GM12865 (cell line): ENCODE measurements at regions not wholly inside any gene's neighbourhood (a gene's known extent, or its start where the extent isn't known, plus 50 kb on each side); places are given as distances from the start of the nearest gene placed in this dataset.
"Not testable (repeated sequence)": the region's sequence is repeated elsewhere in the genome, so short reads cannot be mapped to it uniquely, and the experiment has no call there.

Experiments used
- DNase-seq: peaks from one replicate; pipeline ENCODE4 v3.0.0; 2010; ENCODE audit warnings: low read depth
- H3K4me3 ChIP-seq: 2 replicates; pipeline ENCODE4 v1.5.1; 2011; ENCODE audit warnings: mild to moderate bottlenecking, low read depth, low read length, control low read depth
- TF ChIP-seq, protein P1 (sequence below): IDR thresholded peaks from 2 replicates; pipeline ENCODE4 v1.5.1; 2011; ENCODE audit warnings: low read length, control low read depth, low read depth, inconsistent platforms; ENCODE audit not compliant: insufficient read depth; ENCODE audit errors: missing control alignments

GRCh38 chr18:35890323-35890722 is 82.2 kb upstream of the RMP24 start:
- TF ChIP-seq, protein P1, sequence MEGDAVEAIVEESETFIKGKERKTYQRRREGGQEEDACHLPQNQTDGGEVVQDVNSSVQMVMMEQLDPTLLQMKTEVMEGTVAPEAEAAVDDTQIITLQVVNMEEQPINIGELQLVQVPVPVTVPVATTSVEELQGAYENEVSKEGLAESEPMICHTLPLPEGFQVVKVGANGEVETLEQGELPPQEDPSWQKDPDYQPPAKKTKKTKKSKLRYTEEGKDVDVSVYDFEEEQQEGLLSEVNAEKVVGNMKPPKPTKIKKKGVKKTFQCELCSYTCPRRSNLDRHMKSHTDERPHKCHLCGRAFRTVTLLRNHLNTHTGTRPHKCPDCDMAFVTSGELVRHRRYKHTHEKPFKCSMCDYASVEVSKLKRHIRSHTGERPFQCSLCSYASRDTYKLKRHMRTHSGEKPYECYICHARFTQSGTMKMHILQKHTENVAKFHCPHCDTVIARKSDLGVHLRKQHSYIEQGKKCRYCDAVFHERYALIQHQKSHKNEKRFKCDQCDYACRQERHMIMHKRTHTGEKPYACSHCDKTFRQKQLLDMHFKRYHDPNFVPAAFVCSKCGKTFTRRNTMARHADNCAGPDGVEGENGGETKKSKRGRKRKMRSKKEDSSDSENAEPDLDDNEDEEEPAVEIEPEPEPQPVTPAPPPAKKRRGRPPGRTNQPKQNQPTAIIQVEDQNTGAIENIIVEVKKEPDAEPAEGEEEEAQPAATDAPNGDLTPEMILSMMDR: no peak
- H3K4me3 ChIP-seq: no peak overlapping the region
- DNase-seq: no peak

DNA sequence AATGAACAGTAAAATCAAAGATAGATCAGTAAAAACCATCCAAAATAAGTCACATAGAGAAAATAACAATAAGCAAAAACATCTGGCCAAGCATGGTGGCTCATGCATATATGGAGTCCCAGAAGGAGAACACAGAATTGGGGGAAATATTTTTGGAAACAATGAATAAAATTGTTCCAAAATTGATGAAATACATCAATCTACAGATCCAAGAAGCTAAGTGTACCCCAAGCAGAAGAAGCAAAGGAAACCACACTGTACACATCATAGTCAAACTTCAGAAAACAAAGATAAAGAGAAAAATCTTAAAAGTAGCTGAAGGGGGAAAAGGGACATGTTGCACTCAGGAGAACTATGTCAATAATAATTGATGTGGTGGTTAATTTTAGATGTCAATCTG is 80.4 kb upstream of the RMP24 start:
- no peak overlapping the region for H3K4me3 ChIP-seq
- TF ChIP-seq, protein P1: no peak
- DNase-seq: no peak

DNA sequence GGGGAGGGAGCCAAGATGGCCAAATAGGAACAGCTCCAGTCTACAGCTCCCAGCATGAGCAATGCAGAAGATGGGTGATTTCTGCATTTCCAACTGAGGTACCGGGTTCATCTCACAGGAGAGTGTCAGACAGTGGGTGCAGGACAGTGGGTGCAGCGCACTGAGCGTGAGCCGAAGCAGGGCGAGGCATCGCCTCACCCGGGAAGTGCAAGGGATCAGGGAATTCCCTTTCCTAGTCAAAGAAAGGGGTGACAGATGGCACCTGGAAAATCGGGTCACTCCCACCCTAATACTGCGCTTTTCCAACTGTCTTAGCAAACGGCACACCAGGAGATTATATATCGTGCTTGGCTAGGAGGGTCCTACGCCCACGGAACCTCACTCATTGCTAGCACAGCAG is 75.0 kb upstream of the RMP24 start:
- H3K4me3 ChIP-seq, DNase-seq: not testable (repeated sequence)

GRCh38 chr18:35904389-35905037 is 68.0 kb upstream of the RMP24 start:
- H3K4me3 ChIP-seq: no peak overlapping the region
- DNase-seq: no peak
- TF ChIP-seq, protein P1: no peak

- no peak for DNase-seq
- TF ChIP-seq, protein P1: no peak
- no peak overlapping the region for H3K4me3 ChIP-seq
Observed at GRCh38 chr18:35905436-35905835, 67.0 kb upstream of the RMP24 start.

- not testable (repeated sequence) for H3K4me3 ChIP-seq, DNase-seq
Observed at GRCh38 chr18:35906291-35906690, 66.2 kb upstream of the RMP24 start.

DNA sequence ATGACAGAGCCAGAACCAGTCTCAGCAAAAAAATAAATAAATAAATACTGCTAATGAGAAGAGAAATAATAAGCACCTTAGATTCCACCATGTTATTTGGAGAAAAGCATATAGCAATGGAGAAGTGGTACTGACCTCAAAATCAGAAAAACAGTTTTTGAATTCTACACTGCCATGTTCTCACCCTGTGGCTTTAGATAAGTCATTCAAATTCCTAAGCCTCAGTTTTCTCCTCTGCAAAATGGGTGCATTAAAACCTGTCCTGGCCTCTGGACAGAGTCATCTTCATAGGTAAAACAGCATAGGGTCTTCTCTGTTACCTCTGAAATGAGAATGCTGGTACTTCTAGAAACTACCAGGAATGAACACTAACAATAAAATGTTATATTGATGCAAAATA is 62.2 kb upstream of the RMP24 start:
- no peak overlapping the region for H3K4me3 ChIP-seq
- TF ChIP-seq, protein P1: no peak
- no peak for DNase-seq

GRCh38 chr18:35912332-35912731 is 60.1 kb upstream of the RMP24 start:
- DNase-seq: no peak
- TF ChIP-seq, protein P1: no peak
- no peak overlapping the region for H3K4me3 ChIP-seq
